ENCODE measurements at regions not wholly inside any gene's neighbourhood (a gene's known extent, or its start where the extent isn't known, plus 50 kb on each side); places are given as distances from the start of the nearest gene placed in this dataset.

- TF ChIP-seq FOXO4 (CRISPR knock-in tag; IDR thresholded peaks at IDR 0.05): no peak
- no peak for TF ChIP-seq ZNF224 (CRISPR knock-in tag; IDR thresholded peaks at IDR 0.05)
- TF ChIP-seq TBP (optimal IDR thresholded peaks at IDR 0.05; ENCODE audit: low read depth, low read length): no peak
Measured at GRCh38 chr6:67165606-67166005, 1458.6 kb upstream of the EYS start (continued).

GRCh38 chr6:67160820-67161219 lies 1453.8 kb upstream of the EYS start:
- in situ Hi-C loops (cut with MboI) (no loop called here), intact Hi-C loops (cut with micrococcal nuclease) (no loop called here)
- 18% methylated on average over 1 of the region's 1 CpG for WGBS (ENCODE audit: insufficient coverage, low coverage, missing lambda C conversion rate)
- DNase-seq (ENCODE audit: extremely low read depth in 1 of 4, low spot score in 3 of 4) (no peak), ATAC-seq (no peak), FAIRE-seq (no peak)
- H3K9ac ChIP-seq (ENCODE audit: insufficient read depth in 1 of 2, low read depth in 2 of 2, low read length in 2 of 2): no peak overlapping the region
- H3K27me3 ChIP-seq (ENCODE audit: control insufficient read depth in 2 of 2, insufficient read depth in 2 of 2, low read length in 2 of 2): no peaks in the 10 kb centered on the region
- H4K20me1 ChIP-seq (replicated peaks; ENCODE audit: control insufficient read depth, insufficient read depth, low read length): no peaks in the 10 kb centered on the region
- TF ChIP-seq VEZF1 (CRISPR knock-in tag; IDR thresholded peaks at IDR 0.05) (no peak), CBX3 (IDR thresholded peaks at IDR 0.05; ENCODE audit: borderline replicate concordance in 1 of 2, low read length in 2 of 2) (peak in 1 of 2 experiments; percentile 67; a peak in 1 of 3 replicates), ZNF143 (CRISPR knock-in tag; IDR thresholded peaks at IDR 0.05) (no peak), CBX5 (IDR thresholded peaks at IDR 0.05; ENCODE audit: borderline replicate concordance, low read depth) (peak; percentile 82), CTBP1 (IDR thresholded peaks at IDR 0.05; ENCODE audit: borderline replicate concordance) (no peak), ZFP36 (IDR thresholded peaks at IDR 0.05; ENCODE audit: low read depth, low read length, partially characterized antibody) (peak; percentile 40)
- CTCF ChIA-PET (ENCODE audit: low intra/inter-chr PET ratio): no interaction called here
- no peaks in the 10 kb centered on the region for H3K9me1 ChIP-seq (ENCODE audit: control insufficient read depth, insufficient read depth, low read length)
- no peak overlapping the region for H2AFZ ChIP-seq (ENCODE audit: low read depth, low read length)
- POLR2A ChIA-PET: no interaction called here
- no TSS peak for BruUV-seq (replicated peaks)
- H3K27ac ChIP-seq (ENCODE audit: extremely low read depth, low read depth, low read length): no peak overlapping the region
- no peaks in the 10 kb centered on the region for H3K36me3 ChIP-seq (ENCODE audit: control insufficient read depth, insufficient read depth, low read length)
- peaks cover 3% of the 10 kb centered on the region; the same call in 1 of the 2 replicates for H3K9me3 ChIP-seq (replicated peaks; ENCODE audit: control insufficient read depth, insufficient read depth, low read depth, low read length)
- no peak overlapping the region for H3K4me2 ChIP-seq (ENCODE audit: insufficient read depth, low read length)
- no peaks in the 10 kb centered on the region for H3K4me1 ChIP-seq (replicated peaks in 1 of 2; ENCODE audit: control insufficient read depth in 2 of 2, insufficient read depth in 2 of 2, low read length in 2 of 2)
- no peaks in the 10 kb centered on the region for H3K79me2 ChIP-seq (ENCODE audit: control insufficient read depth, insufficient read depth, low read length)
- H3K4me3 ChIP-seq: no peak overlapping the region

All from K562 (cell line).